Adrenal gland (tissue), 5 donors: ENCODE measurements at regions not wholly inside any gene's neighbourhood (a gene's known extent, or its start where the extent isn't known, plus 50 kb on each side); places are given as distances from the start of the nearest gene placed in this dataset.

Experiments used
- CTCF ChIP-seq, 6 experiments: fragments of 450-650 bp in 4 of 6; fragments of 200-600 bp in 2 of 6; sonication (generic) in 1 of 6; IDR thresholded peaks; 1 replicate in 5 of 6; 2 replicates in 1 of 6; pipeline versions ENCODE4 v1.5.1 to v1.8.0; 2016 to 2021; ENCODE audit warnings: antibody characterized with exemption in 6 of 6, mild to moderate bottlenecking in 2 of 6, moderate library complexity in 1 of 6
- POLR2A ChIP-seq, 2 donors: fragments of 450-650 bp; IDR thresholded peaks; one replicate each; pipeline ENCODE4 v1.6.1; 2017; ENCODE audit warnings: antibody characterized with exemption in 2 of 2, mild to moderate bottlenecking in 2 of 2, moderate library complexity in 1 of 2
- donor health status: DM: no; HTN: no; CAD: no.

- no peak for TF ChIP-seq CTCF (IDR thresholded peaks at IDR 0.05)
- TF ChIP-seq POLR2A (IDR thresholded peaks at IDR 0.05), result no peak
These were observed 149.6 kb downstream of the LMO4 start for GRCh38 chr1:87478231-87478630.
